ENCODE measurements at regions not wholly inside any gene's neighbourhood (a gene's known extent, or its start where the extent isn't known, plus 50 kb on each side); places are given as distances from the start of the nearest gene placed in this dataset.

GRCh38 chr14:51370758-51371386 is 130.8 kb downstream of the TMX1 start:
- TF ChIP-seq, protein P1, sequence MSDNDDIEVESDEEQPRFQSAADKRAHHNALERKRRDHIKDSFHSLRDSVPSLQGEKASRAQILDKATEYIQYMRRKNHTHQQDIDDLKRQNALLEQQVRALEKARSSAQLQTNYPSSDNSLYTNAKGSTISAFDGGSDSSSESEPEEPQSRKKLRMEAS (IDR thresholded peaks at IDR 0.05): no peak
- TF ChIP-seq TCF12 (IDR thresholded peaks at IDR 0.05; ENCODE audit: low read depth): no peak
- TF ChIP-seq FOXM1 (IDR thresholded peaks at IDR 0.05; ENCODE audit: borderline replicate concordance, low read depth): no peak
- TF ChIP-seq ZBTB7A (IDR thresholded peaks at IDR 0.05; ENCODE audit: low read depth): no peak
- no peak for TF ChIP-seq YY1 (IDR thresholded peaks at IDR 0.05; ENCODE audit: low read depth)
- TF ChIP-seq RAD21 (IDR thresholded peaks at IDR 0.05; ENCODE audit: low read depth): no peak
- no peak for TF ChIP-seq CEBPB (IDR thresholded peaks at IDR 0.05)
- TF ChIP-seq CREB1 (IDR thresholded peaks at IDR 0.05; ENCODE audit: low read depth): no peak
- no peak for TF ChIP-seq NFIC (IDR thresholded peaks at IDR 0.05)
- TF ChIP-seq REST (IDR thresholded peaks at IDR 0.05; ENCODE audit: low read depth): no peak
- TF ChIP-seq EGR1 (IDR thresholded peaks at IDR 0.05): no peak
- TF ChIP-seq TAF1 (IDR thresholded peaks at IDR 0.05; ENCODE audit: low read depth): no peak
- TF ChIP-seq EP300 (IDR thresholded peaks at IDR 0.05; ENCODE audit: borderline replicate concordance): no peak
- TF ChIP-seq, protein P2, sequence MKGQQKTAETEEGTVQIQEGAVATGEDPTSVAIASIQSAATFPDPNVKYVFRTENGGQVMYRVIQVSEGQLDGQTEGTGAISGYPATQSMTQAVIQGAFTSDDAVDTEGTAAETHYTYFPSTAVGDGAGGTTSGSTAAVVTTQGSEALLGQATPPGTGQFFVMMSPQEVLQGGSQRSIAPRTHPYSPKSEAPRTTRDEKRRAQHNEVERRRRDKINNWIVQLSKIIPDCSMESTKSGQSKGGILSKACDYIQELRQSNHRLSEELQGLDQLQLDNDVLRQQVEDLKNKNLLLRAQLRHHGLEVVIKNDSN (IDR thresholded peaks at IDR 0.05): no peak
- TF ChIP-seq TEAD4 (IDR thresholded peaks at IDR 0.05): no peak

DNA sequence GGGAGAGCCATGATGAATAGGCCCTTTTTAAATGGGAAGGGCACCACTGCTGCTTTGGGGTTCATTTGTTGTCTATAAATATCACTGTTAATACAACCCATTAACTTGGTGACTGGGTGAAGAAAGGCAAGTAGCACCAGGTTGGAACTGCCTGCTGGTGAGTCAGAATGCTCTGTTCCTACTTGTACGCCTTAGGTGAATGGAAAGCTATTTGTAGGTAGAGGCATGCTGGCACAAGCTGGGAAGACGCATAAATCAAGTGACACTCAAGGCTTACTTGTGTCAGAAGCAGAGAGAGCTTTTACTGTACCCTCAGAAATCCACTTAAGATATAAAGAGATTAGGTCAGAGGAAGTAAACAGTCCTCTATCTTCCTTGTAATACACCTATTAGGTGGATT is 142.5 kb downstream of the TMX1 start:
- TF ChIP-seq CREB1 (IDR thresholded peaks at IDR 0.05; ENCODE audit: low read depth) (no peak), CEBPB (IDR thresholded peaks at IDR 0.05) (no peak), EGR1 (IDR thresholded peaks at IDR 0.05) (no peak), YY1 (IDR thresholded peaks at IDR 0.05; ENCODE audit: low read depth) (no peak), REST (IDR thresholded peaks at IDR 0.05; ENCODE audit: low read depth) (no peak), NFIC (IDR thresholded peaks at IDR 0.05) (no peak), TCF12 (IDR thresholded peaks at IDR 0.05; ENCODE audit: low read depth) (no peak), TEAD4 (IDR thresholded peaks at IDR 0.05) (no peak), ZBTB7A (IDR thresholded peaks at IDR 0.05; ENCODE audit: low read depth) (no peak), TAF1 (IDR thresholded peaks at IDR 0.05; ENCODE audit: low read depth) (no peak), RAD21 (IDR thresholded peaks at IDR 0.05; ENCODE audit: low read depth) (no peak)
- TF ChIP-seq, protein P2 (IDR thresholded peaks at IDR 0.05): no peak
- TF ChIP-seq, protein P1 (IDR thresholded peaks at IDR 0.05): no peak

GRCh38 chr14:51386411-51386810 is 146.4 kb downstream of the TMX1 start:
- no peak for TF ChIP-seq RAD21 (IDR thresholded peaks at IDR 0.05; ENCODE audit: low read depth)
- TF ChIP-seq YY1 (IDR thresholded peaks at IDR 0.05; ENCODE audit: low read depth): no peak
- no peak for TF ChIP-seq TAF1 (IDR thresholded peaks at IDR 0.05; ENCODE audit: low read depth)
- no peak for TF ChIP-seq FOXM1 (IDR thresholded peaks at IDR 0.05; ENCODE audit: borderline replicate concordance, low read depth)

DNA sequence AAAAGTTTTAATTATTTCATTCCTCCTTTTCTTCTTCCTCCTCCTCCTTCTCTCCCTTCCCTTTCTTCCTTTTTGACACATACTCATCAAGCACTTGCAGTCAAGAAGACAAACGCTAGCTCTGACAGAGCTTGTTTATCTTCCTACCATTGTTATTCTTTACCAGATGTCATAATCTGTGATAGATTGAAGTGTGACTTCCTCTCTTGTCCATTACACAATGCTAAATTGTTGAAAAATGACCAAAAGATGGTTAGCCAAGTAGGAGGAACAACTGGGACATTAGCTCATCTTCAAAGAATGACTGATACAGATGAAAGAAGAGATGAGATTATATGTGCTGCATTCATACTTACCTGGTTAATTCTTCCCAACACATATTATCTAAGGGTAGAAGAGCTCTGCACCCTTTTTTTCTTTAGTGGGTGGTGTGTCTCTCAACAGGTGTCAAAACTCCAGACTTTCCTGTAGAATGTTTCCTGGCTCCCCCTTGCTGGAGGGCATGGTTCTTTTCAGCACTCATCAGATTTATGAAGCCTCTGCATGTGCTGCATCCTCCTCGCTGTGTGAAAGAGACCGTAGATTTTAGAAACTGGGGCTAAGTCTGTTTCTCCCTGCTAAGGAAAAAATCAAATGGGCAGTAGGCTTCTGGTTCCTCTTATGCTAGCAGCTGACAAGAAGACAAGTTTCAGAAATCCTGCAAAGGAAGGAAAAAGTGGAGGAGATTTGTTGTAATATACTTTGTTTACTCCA is 147.1 kb downstream of the TMX1 start:
- TF ChIP-seq, protein P1 (IDR thresholded peaks at IDR 0.05): no peak
- TF ChIP-seq FOXM1 (IDR thresholded peaks at IDR 0.05; ENCODE audit: borderline replicate concordance, low read depth) (no peak), YY1 (IDR thresholded peaks at IDR 0.05; ENCODE audit: low read depth) (no peak), EP300 (IDR thresholded peaks at IDR 0.05; ENCODE audit: borderline replicate concordance) (no peak), TAF1 (IDR thresholded peaks at IDR 0.05; ENCODE audit: low read depth) (no peak)

DNA sequence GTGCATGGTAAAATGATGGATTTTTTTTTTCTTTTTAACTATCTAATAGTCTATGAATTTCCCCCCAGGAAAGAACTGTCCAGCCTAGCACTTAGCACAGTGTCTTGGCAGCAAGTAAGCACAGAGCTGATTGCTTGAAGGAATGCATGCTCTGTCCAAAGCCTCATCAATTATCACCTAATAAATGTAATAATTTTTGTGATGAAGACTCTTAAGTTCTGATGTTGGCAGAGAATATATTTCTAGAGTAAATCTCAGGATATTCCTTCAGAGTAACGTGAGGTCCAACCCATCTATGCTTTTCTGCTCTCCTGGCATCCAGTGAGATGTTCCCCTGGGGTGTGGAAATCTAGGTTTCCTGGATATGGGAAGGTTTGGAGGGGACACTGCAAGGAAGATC is 152.4 kb downstream of the TMX1 start:
- TF ChIP-seq TCF12 (IDR thresholded peaks at IDR 0.05; ENCODE audit: low read depth) (no peak), YY1 (IDR thresholded peaks at IDR 0.05; ENCODE audit: low read depth) (no peak), TAF1 (IDR thresholded peaks at IDR 0.05; ENCODE audit: low read depth) (no peak), NFIC (IDR thresholded peaks at IDR 0.05) (no peak), REST (IDR thresholded peaks at IDR 0.05; ENCODE audit: low read depth) (no peak), EP300 (IDR thresholded peaks at IDR 0.05; ENCODE audit: borderline replicate concordance) (no peak), ZBTB7A (IDR thresholded peaks at IDR 0.05; ENCODE audit: low read depth) (no peak), EGR1 (IDR thresholded peaks at IDR 0.05) (no peak), FOXM1 (IDR thresholded peaks at IDR 0.05; ENCODE audit: borderline replicate concordance, low read depth) (no peak), TEAD4 (IDR thresholded peaks at IDR 0.05) (no peak)
- TF ChIP-seq, protein P2 (IDR thresholded peaks at IDR 0.05): no peak
- TF ChIP-seq, protein P1 (IDR thresholded peaks at IDR 0.05): no peak
